ENCODE measurements at regions not wholly inside any gene's neighbourhood (a gene's known extent, or its start where the extent isn't known, plus 50 kb on each side); places are given as distances from the start of the nearest gene placed in this dataset.
"Not testable (repeated sequence)": the region's sequence is repeated elsewhere in the genome, so short reads cannot be mapped to it uniquely, and the experiment has no call there.

GRCh38 chr1:232147215-232147614 lies 482.7 kb downstream of the SIPA1L2 start:
- DNase-seq, result no peak

GRCh38 chr1:232146514-232146913 lies 483.4 kb downstream of the SIPA1L2 start:
- no peak for DNase-seq

- peak; percentile 35 for DNase-seq
Observed at GRCh38 chr1:232145768-232146167, 484.2 kb downstream of the SIPA1L2 start.

- no peak for DNase-seq
Observed at GRCh38 chr1:232144696-232145230, 485.2 kb downstream of the SIPA1L2 start.

GRCh38 chr1:232143315-232143886 lies 486.5 kb downstream of the SIPA1L2 start:
- DNase-seq, result no peak

GRCh38 chr1:232142403-232143314 lies 487.3 kb downstream of the SIPA1L2 start:
- DNase-seq, result peak; percentile 85

- not testable (repeated sequence) for DNase-seq
Observed at GRCh38 chr1:232141167-232141448, 488.8 kb downstream of the SIPA1L2 start.

- no peak for DNase-seq
Observed at GRCh38 chr1:232140419-232141166, 489.3 kb downstream of the SIPA1L2 start.

- DNase-seq, result no peak
Observed at GRCh38 chr1:232139444-232139843, 490.5 kb downstream of the SIPA1L2 start.

- DNase-seq, result no peak
Observed at GRCh38 chr1:232138044-232138443, 491.9 kb downstream of the SIPA1L2 start.

GRCh38 chr1:232137066-232137465 lies 492.9 kb downstream of the SIPA1L2 start:
- DNase-seq, result no peak

- DNase-seq, result no peak
Observed at GRCh38 chr1:232136136-232136535, 493.8 kb downstream of the SIPA1L2 start.

GRCh38 chr1:232134365-232134764 lies 495.6 kb downstream of the SIPA1L2 start:
- no peak for DNase-seq

- no peak for DNase-seq
Observed at GRCh38 chr1:232132572-232132971, 497.4 kb downstream of the SIPA1L2 start.

GRCh38 chr1:232131715-232132391 lies 498.1 kb downstream of the SIPA1L2 start:
- DNase-seq, result no peak

- DNase-seq, result no peak
Observed at GRCh38 chr1:232130815-232131480, 499.0 kb downstream of the SIPA1L2 start.

GRCh38 chr1:232127190-232127589 lies 500.6 kb downstream of the DISC1 start:
- DNase-seq, result peak; percentile 85

- no peak for DNase-seq
Observed at GRCh38 chr1:232123775-232124659, 497.4 kb downstream of the DISC1 start.

GRCh38 chr1:232117903-232118302 lies 491.3 kb downstream of the DISC1 start:
- not testable (repeated sequence) for DNase-seq

GRCh38 chr1:232114985-232115384 lies 488.4 kb downstream of the DISC1 start:
- no peak for DNase-seq

- no peak for DNase-seq
Observed at GRCh38 chr1:232112076-232112475, 485.5 kb downstream of the DISC1 start.

Data from fibroblast of upper back skin (primary cell).